SU-DHL-6 (cell line): ENCODE measurements at regions not wholly inside any gene's neighbourhood (a gene's known extent, or its start where the extent isn't known, plus 50 kb on each side); places are given as distances from the start of the nearest gene placed in this dataset.

ENCODE experiments used
- CTCF ChIP-seq: fragments of 200-600 bp; sonication (generic); IDR thresholded peaks from one replicate; pipeline ENCODE4 v1.5.1; 2017; ENCODE audit warnings: antibody characterized with exemption, mild to moderate bottlenecking, low read length, moderate library complexity; ENCODE audit not compliant: insufficient read depth, poor library complexity, severe bottlenecking
- EZH2phosphoT487 ChIP-seq: fragments of 200-600 bp; sonication (generic), shearing (Covaris generic); conservative IDR thresholded peaks from 2 replicates; pipeline ENCODE4 v1.6.1; 2018; ENCODE audit warnings: mild to moderate bottlenecking, antibody characterized with exemption, low read length, moderate library complexity, mixed read lengths

- TF ChIP-seq EZH2phosphoT487 (no peak), CTCF (no peak)
Observed at GRCh38 chr3:178465260-178466180, 70.7 kb upstream of the KCNMB2 start.
